Putamen (tissue), 1 donor: ENCODE measurements at regions not wholly inside any gene's neighbourhood (a gene's known extent, or its start where the extent isn't known, plus 50 kb on each side); places are given as distances from the start of the nearest gene placed in this dataset.
"Not testable (repeated sequence)": the region's sequence is repeated elsewhere in the genome, so short reads cannot be mapped to it uniquely, and the experiment has no call there.

Experiments
- DNase-seq: peaks from one replicate; pipeline ENCODE4 v3.0.0-alpha.2; 2016; ENCODE audit warnings: low spot score

DNA sequence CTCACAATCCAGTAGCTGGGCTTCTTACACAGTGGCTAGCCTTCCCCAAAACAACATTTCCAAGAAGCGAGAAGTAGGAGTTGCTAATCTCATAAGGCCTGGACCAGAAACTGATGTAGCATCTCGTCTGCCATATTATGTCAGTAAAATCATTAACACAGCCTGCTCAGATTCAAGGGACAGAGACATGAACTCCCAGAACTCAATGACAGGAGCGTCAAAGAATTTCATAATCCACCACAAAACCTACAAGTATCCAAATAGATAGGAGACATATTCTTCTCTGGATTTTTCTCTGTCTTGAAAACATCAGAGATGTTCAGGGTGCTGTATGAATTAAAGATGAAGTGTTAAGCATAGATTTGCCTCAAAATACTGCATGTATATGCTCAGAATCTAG is 457.6 kb upstream of the ACTBL2 start:
- DNase-seq = no peak

DNA sequence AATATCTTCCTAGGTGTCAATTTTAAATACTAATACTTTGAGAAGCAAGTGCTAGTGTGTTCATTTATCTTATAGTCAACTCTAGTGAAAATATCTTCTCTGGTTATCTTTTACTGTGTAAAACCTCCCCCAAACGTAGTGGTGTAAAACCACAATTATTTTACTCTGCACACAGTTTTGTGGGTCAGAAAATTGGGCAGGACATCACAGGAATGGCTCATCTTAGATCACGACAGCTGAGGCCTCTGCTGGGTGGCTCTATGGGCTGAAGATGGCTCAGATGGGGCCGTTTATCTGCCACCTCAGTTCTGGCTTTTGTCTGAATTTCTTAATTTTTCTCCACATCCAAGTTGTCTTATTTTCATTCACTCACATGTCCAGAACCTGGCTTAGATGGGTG is 457.2 kb upstream of the ACTBL2 start:
- no peak for DNase-seq

DNA sequence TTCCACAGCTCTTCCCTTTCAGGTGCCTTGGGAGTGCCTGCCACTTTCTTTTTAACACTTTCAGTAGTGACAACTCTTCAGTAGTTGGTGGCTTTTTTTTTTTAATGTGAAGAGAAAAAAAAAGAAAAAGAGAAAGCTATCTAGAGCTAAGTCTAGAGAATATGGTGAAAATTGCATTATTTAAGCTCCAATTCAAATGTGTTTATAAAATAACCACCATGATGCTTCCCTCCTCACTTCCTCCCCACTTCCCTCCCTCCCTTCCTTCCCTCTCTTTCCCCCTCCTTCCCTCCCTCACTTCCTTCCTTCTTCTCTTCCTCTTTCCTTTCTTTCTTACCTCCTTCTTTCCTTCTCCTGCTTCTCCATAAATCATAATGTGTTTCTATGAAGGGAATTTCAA is 456.7 kb upstream of the ACTBL2 start:
- DNase-seq = no peak

DNA sequence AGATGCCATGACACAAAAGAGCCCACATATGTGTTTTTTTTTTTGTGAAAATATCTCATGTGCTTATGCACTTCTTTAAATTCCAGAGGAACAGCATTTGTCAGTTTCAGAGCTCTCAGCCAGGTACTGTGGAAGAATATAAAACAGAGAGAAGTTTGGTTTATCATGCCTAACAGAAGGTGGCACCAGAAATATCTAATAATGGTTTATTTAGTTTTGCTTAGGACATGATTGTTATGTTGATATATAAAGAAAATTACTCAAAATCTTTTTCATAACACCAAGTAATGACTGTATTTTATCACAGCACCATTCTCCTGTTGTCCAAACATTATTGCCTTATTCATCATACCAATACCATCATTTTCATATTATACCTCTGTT is 455.6 kb upstream of the ACTBL2 start:
- DNase-seq = no peak

DNA sequence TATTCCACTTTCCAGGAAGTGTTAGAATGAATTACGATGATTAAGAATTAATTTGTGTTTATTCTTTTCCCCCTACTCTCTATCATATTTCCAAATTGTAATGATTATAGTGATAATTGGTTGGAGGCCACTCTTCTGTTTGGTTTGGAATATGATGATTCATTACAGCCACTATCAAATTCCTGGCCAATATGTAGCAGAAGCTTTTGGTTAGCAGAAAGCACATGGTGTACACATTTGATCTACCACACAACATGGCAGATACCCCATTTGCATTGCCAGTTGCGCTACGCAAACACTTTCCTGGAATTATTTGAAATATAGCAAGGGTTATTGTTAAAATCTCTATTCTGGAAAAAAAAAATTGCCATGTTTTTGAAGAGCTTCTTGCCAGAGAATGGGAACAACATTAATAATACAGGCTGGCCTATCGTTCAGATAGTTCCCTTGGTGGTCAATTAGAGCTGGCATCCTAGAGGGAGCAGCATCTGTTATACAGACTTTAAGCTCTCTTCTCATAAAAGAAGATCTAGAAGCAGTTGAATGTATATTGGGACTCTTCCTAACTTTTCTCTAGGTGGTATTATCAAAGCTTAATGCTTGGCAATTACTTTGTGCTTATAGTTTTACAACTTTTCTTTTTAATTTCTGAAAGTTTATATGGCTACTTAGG is 455.0 kb upstream of the ACTBL2 start:
- DNase-seq = no peak

DNA sequence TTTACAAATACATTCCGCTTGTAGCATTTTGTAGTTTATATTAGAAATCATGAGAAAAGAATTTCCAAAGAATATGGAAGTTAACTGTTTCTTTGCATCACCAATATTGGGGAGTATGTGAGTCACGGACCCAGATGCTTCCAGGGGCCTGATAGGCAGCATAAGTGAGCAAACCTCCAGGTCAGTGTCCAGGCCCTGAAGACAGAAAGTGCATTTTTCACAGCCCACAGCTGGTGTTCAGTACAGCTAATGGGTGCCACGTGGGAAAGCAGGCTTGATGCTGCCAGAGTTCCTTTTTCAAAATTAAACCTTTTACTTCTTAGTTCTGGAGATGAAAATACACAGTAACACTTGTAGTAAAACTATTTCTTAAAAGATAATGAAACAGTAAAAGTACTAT is 454.4 kb upstream of the ACTBL2 start:
- no peak for DNase-seq

DNA sequence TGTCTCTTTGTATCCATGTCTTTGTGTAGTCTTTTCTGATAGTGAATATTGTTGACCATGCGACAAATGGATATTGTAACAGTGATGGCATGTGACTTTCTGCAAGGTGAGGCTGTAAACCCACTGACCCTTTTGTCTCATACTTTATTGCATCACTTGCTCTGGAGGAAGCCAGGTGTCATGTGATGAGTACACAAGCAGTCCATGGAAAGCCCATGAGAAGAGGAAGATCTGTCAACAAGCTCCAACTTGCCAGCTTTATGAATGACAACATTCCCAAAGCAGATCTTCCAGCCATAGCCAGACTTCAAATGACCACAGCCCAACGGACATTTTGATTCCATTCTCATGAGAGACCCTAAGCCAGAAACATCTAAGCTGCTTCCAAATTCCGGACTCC is 450.1 kb upstream of the ACTBL2 start:
- no peak for DNase-seq

DNA sequence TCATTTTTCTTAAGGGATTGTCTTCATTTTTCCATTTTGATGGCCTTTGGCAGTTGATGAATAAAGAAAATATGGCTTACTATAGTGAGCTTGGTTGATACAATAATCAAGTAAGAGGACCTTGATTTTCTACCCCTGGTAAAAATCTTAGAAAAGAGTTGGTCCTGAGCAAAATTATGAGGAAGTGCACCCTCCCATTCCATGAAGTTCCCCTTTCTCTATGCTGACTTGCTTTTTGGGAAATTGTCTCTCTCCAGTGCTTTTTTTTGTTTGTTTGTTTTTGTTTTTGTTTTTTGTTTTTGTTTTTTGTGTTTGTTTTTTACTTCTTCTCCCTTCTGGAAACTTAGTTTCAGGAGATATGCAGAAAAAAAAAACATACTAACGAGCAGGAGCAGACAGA is 449.2 kb upstream of the ACTBL2 start:
- no peak for DNase-seq

DNA sequence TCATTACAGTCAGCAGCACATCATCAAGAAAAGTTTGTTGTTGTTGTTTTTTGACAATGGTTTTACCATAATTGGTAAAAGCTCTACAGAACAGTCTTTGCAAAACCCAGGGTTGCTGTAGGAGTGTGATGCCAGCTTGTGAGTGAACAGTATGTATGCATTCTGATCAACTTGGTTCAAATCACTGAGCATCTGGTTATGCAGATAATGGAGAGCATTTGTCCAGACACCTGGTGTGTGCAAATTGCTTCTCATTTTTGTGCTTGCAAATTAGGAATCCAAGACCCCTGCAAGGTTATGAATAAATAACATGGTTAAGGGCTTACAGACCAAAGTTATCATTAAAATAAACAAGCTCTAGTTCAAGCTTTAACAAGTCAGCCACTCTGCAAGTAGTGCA is 448.7 kb upstream of the ACTBL2 start:
- no peak for DNase-seq

DNA sequence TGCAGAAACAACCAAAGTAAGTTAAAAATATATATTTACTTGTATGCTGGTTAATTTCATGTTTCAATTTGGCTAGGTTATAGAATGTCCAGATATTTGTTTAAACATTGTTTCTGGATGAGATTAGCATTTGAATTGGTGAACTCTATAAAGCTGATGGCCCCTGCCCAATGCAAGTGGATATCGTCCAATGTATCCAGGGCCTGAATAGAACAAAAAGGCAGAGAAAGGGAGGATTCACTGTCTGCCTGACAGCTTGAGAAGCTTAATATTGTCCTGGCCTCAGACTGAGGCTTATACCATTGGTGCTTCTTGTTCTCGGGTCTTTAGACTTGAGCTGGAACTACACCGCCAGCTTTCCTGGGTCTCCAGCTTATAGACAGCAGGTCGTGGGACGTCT is 446.7 kb upstream of the ACTBL2 start:
- DNase-seq = no peak

DNA sequence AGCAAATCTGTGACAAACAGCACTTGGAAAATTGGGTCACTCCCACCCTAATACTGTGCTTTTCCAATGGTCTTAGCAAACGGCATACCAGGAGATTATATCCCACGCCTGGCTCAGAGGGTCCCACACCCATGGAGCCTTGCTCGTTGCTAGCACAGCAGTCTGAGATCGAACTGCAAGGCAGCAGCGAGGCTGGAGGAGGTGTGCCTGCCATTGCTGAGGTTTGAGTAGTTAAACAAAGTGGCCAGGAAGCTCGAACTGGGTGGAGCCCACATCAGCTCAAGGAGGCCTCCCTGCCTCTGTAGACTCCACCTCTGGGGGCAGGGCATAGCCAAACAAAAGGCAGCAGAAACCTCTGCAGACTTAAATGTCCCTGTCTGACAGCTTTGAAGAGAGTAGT is 440.5 kb upstream of the ACTBL2 start:
- DNase-seq = not testable (repeated sequence)

DNA sequence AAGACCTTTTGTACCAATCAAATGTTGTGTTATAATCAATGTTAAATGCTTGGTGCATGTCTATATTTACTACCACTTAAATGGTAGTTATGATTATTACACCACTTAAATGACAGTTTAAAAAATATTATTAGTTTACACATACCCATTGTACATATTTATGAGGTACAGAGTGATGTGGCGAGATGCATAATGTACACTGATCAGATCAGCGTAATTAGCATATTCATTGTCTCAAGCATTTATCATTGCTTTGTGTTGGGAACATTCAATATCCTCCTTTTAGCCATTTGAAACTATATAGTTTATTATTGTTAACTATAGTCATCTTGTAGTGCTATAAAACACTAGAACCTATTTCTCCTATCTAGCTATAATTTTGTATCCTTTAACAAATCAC is 434.4 kb upstream of the ACTBL2 start:
- DNase-seq = no peak

DNA sequence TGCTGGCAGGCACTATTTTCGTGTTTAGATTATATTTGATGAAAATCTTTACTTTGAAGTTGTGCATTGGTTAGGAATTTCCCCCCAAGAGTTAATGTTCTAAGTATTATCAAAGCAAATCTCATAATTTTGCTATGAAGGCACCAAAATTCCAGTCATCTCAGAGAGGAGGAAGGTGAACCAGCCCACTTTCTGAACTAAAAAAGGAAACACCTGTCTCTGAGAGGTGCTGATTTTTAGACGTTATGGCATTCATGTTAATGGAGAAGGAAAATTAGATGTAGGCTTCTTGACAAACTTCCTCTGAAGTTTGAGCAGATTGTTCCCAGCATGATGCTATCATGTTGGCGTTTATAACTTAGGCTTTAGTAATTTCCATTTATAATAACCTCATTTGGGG is 432.9 kb upstream of the ACTBL2 start:
- peak; percentile 77 for DNase-seq

DNA sequence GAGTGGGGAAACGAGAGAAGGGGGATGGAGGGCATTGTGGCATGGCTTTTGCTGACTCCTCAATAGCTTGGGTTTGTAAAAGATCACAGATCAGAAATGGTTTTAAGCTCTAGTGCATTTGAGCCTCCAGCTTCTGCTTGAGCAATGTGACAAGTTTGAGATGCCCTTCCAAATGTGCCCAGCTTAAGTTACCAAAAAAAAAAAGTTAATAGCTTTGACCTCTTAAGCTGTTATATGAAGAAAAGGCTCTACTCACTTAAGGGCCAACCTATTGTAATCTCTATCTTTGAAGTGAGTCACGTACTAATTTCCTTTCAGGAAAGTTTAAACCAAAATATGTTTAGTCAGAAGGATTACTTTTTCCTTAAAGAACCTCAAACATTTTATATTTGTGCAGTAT is 428.8 kb upstream of the ACTBL2 start:
- DNase-seq = no peak

DNA sequence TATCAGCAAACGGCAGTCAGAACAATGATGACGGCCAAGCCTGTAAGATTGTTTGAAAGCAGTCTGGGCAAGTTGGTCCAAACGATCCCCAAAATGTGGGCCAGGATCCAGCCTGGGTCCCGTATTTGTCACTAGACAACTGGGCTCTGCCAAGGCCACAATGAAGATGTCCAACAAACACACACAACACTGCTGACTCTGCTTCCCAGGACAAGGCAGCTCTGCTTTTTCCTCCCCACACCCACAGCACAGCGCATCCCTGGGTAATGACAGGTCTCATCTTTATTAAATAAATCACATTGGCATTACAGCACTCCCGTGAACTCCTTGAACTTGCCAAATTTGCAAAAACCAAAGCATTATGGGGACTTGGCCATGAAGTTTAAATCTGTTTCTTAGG is 424.1 kb upstream of the ACTBL2 start:
- DNase-seq = no peak

DNA sequence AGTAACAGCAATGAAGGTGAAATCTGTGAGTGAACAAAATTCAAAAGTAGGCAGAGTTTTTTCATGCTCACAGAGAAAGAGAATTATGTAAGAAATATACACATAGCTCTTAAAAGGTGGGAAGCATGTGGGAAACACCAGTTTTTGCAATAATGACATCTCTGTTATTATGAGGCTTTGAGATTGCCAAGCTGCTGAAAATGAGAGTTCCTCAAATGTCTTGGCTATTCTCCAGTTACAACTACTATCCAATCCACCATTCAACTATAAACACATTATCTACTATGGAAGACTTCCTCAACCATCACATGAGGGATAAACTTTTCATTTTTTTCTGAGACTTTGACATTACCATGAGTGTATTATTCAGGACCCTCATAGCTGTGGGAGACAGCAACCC is 420.8 kb upstream of the ACTBL2 start:
- DNase-seq = peak; percentile 54

DNA sequence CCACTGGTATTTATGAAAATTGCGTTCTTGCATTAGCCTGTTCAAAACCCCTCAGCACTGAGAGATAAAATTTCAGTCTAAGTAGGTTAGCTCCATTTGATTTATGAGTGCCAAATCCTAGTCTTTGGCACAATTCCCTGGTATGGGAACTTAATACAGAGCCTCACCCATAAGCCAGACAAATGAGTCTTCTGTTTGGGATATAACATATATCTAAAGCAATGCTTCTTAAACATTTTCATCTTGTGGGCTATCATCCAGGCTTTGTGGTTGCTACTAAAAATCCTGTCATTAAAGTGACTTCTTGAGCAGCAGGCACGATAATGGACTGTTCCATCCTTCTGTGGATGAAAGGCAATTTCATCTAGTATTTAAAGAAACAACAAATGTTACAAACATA is 419.5 kb upstream of the ACTBL2 start:
- DNase-seq = no peak

DNA sequence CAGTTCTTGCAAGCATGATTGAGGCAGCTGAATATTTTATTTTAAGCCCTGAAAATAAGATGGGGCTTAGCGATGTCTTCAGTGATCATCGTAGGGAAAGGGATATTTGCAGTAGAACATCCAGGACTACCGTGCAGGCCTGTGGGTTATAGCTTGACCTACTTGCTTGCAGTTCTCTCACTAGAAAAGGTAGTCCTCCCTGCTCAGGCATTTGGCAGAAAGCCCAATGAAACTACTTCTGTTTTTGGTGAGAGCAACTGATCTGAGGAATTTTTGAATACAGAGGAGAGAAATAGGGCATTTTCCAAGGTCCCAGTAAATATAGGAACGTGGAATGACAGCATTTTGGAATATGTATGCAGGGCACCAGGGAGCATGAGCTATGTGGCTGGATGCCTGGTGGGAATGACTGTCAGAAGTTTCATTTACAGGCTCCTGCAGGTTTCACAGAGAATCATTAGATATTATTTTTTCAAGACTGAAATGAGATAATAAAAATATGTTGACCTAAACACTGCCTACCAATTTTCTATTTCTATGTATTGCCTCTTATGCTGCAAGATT is 417.9 kb upstream of the ACTBL2 start:
- no peak for DNase-seq

DNA sequence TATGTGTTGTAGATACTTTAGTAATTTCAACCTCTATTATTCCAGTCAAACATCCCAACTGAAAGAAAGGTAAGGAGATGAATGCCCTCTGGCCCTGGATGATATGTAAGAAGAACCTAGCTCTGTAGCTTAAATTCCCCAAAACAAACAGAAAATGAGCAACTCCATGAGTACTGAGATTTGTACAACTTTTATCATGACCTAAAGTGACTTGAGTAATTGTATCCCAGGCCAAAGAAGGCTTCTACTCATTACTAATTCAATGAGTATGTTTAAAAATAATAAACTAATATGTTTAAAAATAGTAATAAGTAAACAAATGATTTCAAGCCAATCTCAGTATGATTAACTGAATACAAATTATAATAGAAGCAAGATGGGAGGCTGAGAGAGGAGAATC is 414.0 kb upstream of the ACTBL2 start:
- no peak for DNase-seq

DNA sequence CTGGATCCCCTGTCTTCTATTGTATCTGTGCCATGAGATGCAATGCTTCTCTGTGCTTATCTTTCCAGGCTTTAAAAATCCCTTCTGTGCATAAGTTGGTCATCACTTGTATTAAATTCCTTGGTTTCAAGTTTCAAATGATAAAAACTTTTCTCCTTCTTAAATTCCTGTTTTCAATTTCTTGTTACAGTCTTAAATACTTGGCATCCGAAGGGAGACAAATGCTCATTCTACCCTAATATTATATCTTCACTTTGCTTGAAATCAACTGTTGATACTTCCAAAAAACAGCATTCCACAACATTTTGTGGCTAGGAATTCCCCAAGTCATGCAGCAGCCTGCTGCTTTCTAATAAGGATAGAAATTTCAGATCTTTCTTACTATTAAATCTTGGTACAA is 413.2 kb upstream of the ACTBL2 start:
- DNase-seq = no peak

DNA sequence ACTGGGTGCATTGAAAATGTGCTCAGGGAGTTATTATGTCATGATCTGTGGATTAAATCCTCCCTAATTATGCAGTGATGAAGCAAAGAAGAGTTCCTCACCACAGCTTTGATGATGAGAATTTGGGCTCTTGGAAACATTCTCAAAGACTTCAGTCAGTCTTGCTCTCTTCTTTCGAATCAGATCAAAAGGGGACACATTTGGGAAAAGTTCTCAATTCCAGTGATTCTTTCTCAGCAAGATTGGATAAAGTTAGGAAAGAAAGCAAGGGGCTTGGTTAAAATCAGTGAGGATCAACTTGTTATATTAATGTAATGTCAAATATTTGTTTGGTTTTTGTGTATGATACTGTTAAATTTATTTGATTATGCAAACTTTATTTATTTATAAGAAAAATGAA is 411.3 kb upstream of the ACTBL2 start:
- DNase-seq = no peak

DNA sequence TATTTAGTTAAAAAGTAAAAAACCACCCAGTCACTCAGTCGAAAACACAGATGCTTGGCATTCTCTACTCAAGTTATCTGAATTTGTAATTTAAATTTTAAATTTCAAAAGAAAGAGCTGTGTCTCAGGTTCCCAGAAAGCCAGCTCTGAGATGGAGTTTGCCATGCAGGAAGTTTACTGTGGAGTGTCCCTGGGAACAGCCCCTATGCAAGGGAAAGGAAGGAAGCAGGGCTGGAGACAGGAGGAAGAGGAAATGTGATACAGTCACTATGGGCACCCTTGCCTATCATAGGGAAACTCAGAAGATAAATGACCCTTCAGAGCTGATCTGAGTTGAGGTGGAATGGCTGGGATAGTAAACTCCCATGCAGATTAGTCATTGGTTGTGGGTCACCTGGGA is 408.8 kb upstream of the ACTBL2 start:
- no peak for DNase-seq

DNA sequence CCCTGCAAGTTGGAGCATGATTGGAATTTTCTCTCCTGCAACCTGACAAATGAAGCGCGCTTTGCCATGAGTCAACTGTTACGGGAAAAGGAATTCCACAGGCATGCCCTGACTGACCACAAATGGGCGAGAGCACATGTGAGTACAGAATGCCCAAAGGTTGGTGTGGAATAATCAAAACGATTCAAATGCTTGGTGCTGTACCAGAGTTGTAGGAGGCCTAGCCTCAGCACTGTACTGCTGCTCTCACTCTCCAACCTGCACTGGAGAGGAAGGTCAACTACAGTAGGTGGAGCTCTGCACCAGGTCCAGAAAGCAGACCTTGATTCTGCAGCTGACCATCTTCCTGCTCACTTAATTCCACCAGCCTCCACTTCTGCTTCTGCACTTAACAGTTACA is 406.9 kb upstream of the ACTBL2 start:
- DNase-seq = no peak

DNA sequence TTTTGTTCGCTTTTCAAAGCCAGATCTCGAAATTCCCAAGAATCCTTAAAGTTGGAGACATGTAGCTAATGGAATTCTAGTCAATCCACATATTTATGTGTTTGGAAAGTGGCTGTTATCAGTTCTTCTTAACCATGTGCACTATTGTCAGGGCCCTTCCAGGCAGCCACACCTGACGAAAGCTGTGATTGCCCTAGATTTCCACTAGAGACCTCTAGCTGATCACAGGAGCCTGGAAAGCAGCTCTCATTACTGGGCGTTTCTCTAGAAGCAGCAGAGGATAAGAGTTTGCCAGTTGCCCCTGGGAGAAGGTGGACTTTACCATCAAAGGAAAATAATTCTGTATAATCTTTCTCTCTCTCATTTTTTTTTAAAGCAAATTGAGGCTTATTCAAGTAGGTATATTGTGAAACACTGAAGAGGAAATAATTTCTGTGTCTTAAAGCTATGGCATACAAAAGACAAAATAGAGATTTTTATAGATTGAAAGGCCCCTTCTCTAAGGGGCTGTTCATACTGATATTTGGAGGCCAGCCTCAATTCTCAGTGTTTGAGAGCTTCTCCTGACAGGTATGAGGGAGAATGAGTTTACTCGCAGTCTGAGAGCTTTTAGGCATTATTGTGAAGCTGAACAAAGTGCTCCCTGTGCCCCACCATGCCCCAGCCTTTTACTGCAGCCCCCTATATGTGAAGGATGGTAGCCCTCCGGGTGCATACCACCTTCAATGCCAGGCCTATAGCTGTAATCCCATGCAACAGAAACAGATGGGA is 405.4 kb upstream of the ACTBL2 start:
- peak; percentile 67 for DNase-seq
